ENCODE measurements at regions not wholly inside any gene's neighbourhood (a gene's known extent, or its start where the extent isn't known, plus 50 kb on each side); places are given as distances from the start of the nearest gene placed in this dataset.

DNA sequence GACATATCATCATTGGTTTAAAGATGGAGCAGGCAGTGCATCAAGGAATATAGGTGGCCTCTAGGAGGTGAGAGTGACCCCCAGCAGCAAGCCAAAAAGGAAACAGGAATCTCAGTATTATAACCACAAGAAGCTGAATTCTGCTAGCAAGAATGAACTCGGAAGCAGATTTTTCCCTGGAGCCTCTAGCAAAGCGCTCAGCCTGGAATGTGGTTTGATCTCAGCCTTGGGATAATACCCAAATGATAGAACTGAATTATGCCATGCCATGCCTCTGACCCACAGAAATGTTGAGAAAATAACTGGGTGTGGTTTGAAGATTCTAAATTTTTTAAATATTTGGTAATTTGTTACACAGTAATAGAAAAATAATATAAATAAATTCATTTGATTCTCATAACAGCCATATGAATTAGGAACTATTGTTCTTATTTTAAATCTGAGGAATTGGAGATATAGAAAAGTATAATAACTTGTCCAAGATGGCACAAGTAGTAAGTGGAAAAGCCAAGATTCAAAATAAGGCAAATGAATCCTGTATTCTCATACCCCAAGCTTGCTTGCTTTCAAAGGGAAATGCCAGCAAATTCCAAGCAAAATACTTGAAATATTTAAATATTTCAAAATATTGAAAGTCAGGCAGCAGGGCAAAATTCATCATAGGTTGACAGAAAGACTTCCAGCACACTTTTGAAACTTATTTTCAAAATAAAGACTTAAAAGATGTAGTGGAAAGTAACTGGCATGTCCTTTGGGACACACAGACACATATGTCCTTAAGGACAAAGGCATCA lies 567.4 kb downstream of the KCNA4 start:
- TF ChIP-seq, protein P1, sequence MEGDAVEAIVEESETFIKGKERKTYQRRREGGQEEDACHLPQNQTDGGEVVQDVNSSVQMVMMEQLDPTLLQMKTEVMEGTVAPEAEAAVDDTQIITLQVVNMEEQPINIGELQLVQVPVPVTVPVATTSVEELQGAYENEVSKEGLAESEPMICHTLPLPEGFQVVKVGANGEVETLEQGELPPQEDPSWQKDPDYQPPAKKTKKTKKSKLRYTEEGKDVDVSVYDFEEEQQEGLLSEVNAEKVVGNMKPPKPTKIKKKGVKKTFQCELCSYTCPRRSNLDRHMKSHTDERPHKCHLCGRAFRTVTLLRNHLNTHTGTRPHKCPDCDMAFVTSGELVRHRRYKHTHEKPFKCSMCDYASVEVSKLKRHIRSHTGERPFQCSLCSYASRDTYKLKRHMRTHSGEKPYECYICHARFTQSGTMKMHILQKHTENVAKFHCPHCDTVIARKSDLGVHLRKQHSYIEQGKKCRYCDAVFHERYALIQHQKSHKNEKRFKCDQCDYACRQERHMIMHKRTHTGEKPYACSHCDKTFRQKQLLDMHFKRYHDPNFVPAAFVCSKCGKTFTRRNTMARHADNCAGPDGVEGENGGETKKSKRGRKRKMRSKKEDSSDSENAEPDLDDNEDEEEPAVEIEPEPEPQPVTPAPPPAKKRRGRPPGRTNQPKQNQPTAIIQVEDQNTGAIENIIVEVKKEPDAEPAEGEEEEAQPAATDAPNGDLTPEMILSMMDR (IDR thresholded peaks at IDR 0.05) = no peak
- no peak for TF ChIP-seq EZH2 (IDR thresholded peaks at IDR 0.05; ENCODE audit: borderline replicate concordance, insufficient read depth, low read depth, low read length, poor library complexity, severe bottlenecking)

Data from B cell (primary cell).